Skeletal muscle satellite cell (primary cell): ENCODE measurements at regions not wholly inside any gene's neighbourhood (a gene's known extent, or its start where the extent isn't known, plus 50 kb on each side); places are given as distances from the start of the nearest gene placed in this dataset.

Experiments
- H3K27me3 ChIP-seq: 2 replicates; pipeline ENCODE4 v1.7.0; 2013; ENCODE audit warnings: low read length; ENCODE audit not compliant: control insufficient read depth, insufficient read depth
- H3K36me3 ChIP-seq: 2 replicates; pipeline ENCODE4 v1.7.0; 2013; ENCODE audit warnings: mild to moderate bottlenecking, control low read depth, low read length; ENCODE audit not compliant: insufficient read depth
- H3K4me1 ChIP-seq: 2 replicates; pipeline ENCODE4 v1.7.0; 2013; ENCODE audit warnings: low read length; ENCODE audit not compliant: control insufficient read depth, insufficient read depth
- H3K4me2 ChIP-seq: 2 replicates; pipeline ENCODE4 v1.7.0; 2013; ENCODE audit warnings: mild to moderate bottlenecking, low read length
- H3K4me3 ChIP-seq: 2 replicates; pipeline ENCODE4 v1.7.0; 2013; ENCODE audit warnings: low read length
- H3K9ac ChIP-seq: 2 replicates; pipeline ENCODE4 v1.7.0; 2013; ENCODE audit warnings: mild to moderate bottlenecking, low read depth, low read length, moderate library complexity
- H3K9me3 ChIP-seq: replicated peaks from 2 replicates; pipeline ENCODE4 v1.7.0; 2013; ENCODE audit warnings: mild to moderate bottlenecking, control low read depth, low read length

DNA sequence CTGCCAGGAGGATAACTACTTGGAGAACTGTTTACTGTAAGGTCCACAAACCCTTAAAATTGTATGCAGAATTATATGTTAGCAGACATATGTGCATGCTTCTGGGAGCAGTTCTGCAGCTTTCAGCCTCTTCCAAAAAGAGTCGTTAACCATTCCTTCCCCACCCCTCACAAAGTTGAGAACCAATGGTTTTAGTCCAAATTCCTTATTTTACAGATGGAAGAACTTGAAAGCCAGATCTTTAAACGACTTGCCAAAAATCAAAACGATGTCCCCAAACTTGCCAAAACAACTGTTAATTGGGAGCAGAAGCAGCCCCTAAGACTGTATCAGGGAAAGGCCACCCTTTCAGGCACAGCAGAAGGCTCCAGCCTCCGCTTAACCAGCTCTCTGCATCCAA is 266.4 kb upstream of the ANKRD55 start:
- no peaks in the 10 kb centered on the region for H3K36me3 ChIP-seq
- H3K4me1 ChIP-seq, result no peaks in the 10 kb centered on the region
- peaks cover 12% of the 10 kb centered on the region for H3K27me3 ChIP-seq
- H3K9me3 ChIP-seq, result no peaks in the 10 kb centered on the region
- no peak overlapping the region for H3K4me2 ChIP-seq
- no peak overlapping the region for H3K4me3 ChIP-seq
- H3K9ac ChIP-seq, result no peak overlapping the region

DNA sequence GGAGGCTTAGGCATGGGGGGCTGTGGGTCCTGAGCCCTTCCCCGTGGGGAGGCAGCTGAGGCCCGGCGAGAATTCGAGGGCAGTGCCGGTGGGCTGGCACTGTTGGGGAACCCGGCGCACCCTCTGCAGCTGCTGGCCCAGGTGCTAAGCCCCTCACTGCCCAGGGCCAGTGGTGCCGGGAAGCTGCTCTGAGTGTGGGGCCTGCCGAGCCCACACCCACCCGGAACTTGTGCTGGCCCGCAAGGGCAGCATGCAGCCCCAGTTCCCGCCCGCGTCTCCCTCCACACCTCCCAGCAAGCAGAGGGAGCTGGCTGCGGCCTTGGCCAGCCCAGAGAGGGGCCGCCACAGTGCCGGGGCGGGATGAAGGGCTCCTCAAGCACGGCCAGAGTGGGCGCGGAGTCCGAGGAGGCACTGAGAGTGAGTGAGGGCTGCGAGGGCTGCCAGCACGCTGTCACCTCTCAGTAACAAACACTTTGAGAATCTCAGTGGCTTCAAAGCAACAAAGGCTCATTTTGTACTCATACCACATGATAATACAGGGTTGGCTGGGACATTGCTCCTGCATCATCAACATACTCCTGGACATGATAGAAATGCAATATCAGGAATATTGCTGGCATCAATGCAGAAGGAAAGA is 265.7 kb upstream of the ANKRD55 start:
- H3K36me3 ChIP-seq, result no peaks in the 10 kb centered on the region
- H3K4me2 ChIP-seq, result no peak overlapping the region
- peaks cover 14% of the 10 kb centered on the region for H3K27me3 ChIP-seq
- no peaks in the 10 kb centered on the region for H3K9me3 ChIP-seq
- H3K4me1 ChIP-seq, result no peaks in the 10 kb centered on the region
- H3K9ac ChIP-seq, result no peak overlapping the region
- H3K4me3 ChIP-seq, result no peak overlapping the region

DNA sequence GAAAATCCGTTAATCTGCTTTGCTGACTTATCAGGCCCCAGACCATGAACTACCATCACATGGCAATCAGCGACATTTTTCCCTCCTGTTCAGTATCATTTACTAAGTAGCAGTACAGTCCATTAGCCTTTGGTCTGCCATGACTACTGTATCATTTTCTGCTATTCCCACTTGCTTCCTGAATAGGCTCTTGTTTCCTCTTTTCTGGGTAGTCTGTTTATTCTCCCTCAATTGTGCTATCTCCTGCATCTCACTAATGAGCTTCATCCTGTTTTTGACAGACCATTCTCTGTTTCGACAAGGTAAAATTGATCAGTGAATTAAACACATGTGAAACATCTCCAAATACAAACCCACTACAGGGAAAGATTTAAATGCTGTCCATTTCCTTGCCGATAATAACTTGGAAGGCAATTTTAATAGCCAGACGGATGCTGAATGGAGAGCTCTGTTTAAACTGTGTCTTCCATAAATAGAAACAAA is 263.5 kb upstream of the ANKRD55 start:
- no peaks in the 10 kb centered on the region for H3K9me3 ChIP-seq
- no peaks in the 10 kb centered on the region for H3K4me1 ChIP-seq
- no peak overlapping the region for H3K4me2 ChIP-seq
- H3K27me3 ChIP-seq, result peaks cover 19% of the 10 kb centered on the region
- H3K4me3 ChIP-seq, result no peak overlapping the region
- no peak overlapping the region for H3K9ac ChIP-seq
- H3K36me3 ChIP-seq, result no peaks in the 10 kb centered on the region

DNA sequence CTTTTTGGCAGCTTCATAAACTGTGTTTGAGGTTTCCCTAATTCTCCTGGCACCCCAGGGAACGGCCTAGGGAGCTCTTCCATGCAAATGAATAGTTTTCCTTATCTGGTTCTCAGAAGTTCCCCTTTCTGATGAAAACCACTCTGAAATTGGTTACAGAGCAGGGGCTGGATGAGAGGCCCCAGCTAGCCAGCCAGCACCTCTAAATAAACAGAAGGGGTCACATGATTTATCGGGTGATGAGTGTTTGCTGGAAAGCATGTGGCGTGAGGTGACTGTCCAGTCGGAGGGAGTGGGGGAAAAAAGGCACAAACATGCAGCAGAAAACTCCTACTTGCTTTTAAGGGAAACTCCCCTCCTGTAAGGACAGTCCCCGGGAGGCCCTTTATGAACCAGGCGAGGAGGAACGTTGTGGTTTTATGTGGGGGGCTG is 261.2 kb upstream of the ANKRD55 start:
- H3K9me3 ChIP-seq, result no peaks in the 10 kb centered on the region
- H3K9ac ChIP-seq, result no peak overlapping the region
- no peaks in the 10 kb centered on the region for H3K4me1 ChIP-seq
- H3K4me2 ChIP-seq, result no peak overlapping the region
- H3K4me3 ChIP-seq, result no peak overlapping the region
- peaks cover 25% of the 10 kb centered on the region for H3K27me3 ChIP-seq
- no peaks in the 10 kb centered on the region for H3K36me3 ChIP-seq

- no peaks in the 10 kb centered on the region for H3K36me3 ChIP-seq
- H3K27me3 ChIP-seq, result peaks cover 25% of the 10 kb centered on the region
Measured at GRCh38 chr5:56493766-56494165, 260.6 kb upstream of the ANKRD55 start.

DNA sequence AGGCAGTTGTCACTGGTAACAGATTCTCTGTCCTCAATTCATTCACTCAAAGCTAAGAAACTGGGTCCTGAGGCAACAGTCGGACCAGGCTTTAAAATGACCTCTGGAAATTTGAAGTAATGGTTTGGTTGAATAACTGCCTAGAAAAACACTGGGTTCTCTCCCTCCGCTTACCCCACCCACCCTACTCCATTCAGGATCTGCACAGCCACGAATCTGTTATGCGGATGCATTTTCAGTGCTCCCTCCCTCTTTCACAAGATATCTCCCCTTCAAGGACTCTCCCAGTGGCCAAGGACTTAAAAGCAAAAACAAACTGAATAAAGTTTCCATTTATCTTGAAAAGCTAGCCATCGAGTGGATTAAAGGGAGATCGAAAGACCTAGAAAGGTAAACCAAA is 260.2 kb upstream of the ANKRD55 start:
- Histone ChIP-seq H3K36me3 (no peaks in the 10 kb centered on the region), H3K4me2 (no peak overlapping the region), H3K4me3 (no peak overlapping the region), H3K9ac (no peak overlapping the region), H3K9me3 (no peaks in the 10 kb centered on the region), H3K4me1 (no peaks in the 10 kb centered on the region), H3K27me3 (peaks cover 25% of the 10 kb centered on the region)

More at GRCh38 chr5:56493766-56494165, 260.6 kb upstream of the ANKRD55 start:
- Histone ChIP-seq H3K9me3 (no peaks in the 10 kb centered on the region), H3K9ac (no peak overlapping the region), H3K4me1 (no peaks in the 10 kb centered on the region), H3K4me3 (no peak overlapping the region), H3K4me2 (no peak overlapping the region)

- no peaks in the 10 kb centered on the region for H3K36me3 ChIP-seq
Measured at GRCh38 chr5:56492812-56493211, 259.7 kb upstream of the ANKRD55 start.

DNA sequence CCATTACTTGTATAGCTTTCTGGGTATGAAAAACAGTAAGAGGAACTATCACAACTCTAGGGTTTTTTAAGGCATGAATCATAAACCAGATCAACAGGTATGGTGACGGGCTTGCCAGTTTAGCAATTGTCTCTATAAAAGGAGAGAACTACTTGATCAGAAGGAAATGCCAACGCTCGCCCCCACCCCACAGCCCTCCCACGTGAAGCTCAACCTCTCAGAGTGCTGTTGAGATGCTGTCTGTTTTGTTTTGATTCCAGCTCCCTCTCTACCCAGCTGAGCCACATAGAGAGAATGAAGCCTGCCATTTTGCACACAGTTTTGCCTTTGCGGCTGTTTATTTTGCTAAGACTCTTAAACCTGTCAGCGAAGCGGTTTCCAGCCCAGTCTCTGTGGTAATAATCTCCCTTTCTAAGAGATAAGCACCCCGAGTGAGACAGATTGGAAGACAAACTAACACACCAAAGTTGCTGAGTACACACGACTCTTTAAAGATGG is 257.9 kb upstream of the ANKRD55 start:
- Histone ChIP-seq H3K4me2 (no peak overlapping the region), H3K27me3 (peaks cover 30% of the 10 kb centered on the region), H3K9me3 (no peaks in the 10 kb centered on the region), H3K36me3 (no peaks in the 10 kb centered on the region), H3K9ac (no peak overlapping the region), H3K4me3 (no peak overlapping the region), H3K4me1 (no peaks in the 10 kb centered on the region)

More at GRCh38 chr5:56492812-56493211, 259.7 kb upstream of the ANKRD55 start:
- Histone ChIP-seq H3K4me3 (no peak overlapping the region), H3K27me3 (peaks cover 25% of the 10 kb centered on the region), H3K4me2 (no peak overlapping the region), H3K9ac (no peak overlapping the region), H3K4me1 (no peaks in the 10 kb centered on the region), H3K9me3 (no peaks in the 10 kb centered on the region)

GRCh38 chr5:56489272-56489671 is 256.1 kb upstream of the ANKRD55 start:
- no peak overlapping the region for H3K4me3 ChIP-seq
- H3K36me3 ChIP-seq, result no peaks in the 10 kb centered on the region
- H3K4me2 ChIP-seq, result no peak overlapping the region
- peaks cover 24% of the 10 kb centered on the region for H3K27me3 ChIP-seq
- H3K9ac ChIP-seq, result no peak overlapping the region
- H3K9me3 ChIP-seq, result no peaks in the 10 kb centered on the region
- no peaks in the 10 kb centered on the region for H3K4me1 ChIP-seq

DNA sequence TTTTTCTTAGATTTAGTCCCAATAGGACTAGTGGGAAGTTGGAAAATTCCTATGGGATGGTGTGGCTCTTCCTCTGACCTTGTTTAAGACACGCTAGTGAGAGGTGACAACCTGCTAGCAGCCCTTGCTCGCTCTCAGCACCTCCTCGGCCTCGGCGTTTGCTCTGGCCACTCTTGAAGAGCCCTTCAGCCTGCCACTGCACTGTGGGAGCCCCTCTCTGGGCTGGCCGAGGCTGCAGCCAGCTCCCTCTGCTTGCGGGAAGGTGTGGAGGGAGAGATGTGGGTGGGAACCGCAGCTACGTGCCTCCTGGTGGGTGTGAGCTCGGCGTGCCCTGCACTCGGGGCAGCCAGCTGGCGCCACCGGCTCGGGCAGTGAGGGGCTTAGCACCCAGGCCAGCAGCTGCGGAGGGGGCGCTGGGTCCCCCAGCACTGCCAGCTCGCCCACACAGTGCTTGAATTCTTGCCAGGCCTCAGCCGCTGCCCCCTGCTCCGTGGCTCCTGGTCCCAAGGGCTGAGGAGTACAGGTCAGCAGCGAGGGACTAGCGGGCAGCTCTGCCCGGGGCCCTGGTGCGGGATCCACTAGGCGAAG is 254.5 kb upstream of the ANKRD55 start:
- Histone ChIP-seq H3K36me3 (no peaks in the 10 kb centered on the region), H3K4me3 (no peak overlapping the region), H3K4me2 (no peak overlapping the region), H3K4me1 (no peaks in the 10 kb centered on the region), H3K27me3 (peaks cover 28% of the 10 kb centered on the region), H3K9me3 (no peaks in the 10 kb centered on the region), H3K9ac (no peak overlapping the region)

- Histone ChIP-seq H3K4me1 (peaks cover 15% of the 10 kb centered on the region), H3K9ac (no peak overlapping the region)
Measured at GRCh38 chr5:56482363-56482762, 249.2 kb upstream of the ANKRD55 start.

More at GRCh38 chr5:56482363-56482762, 249.2 kb upstream of the ANKRD55 start:
- Histone ChIP-seq H3K36me3 (no peaks in the 10 kb centered on the region), H3K9me3 (no peaks in the 10 kb centered on the region), H3K27me3 (peaks cover 23% of the 10 kb centered on the region), H3K4me3 (no peak overlapping the region), H3K4me2 (no peak overlapping the region)
